SK-N-SH treated with all-trans-retinoic acid at 6 μM for 48 hours (cell line): ENCODE measurements at regions not wholly inside any gene's neighbourhood (a gene's known extent, or its start where the extent isn't known, plus 50 kb on each side); places are given as distances from the start of the nearest gene placed in this dataset.

ENCODE experiments used
- ATAC-seq: fragments of 200-7000 bp; cut with Tn5 transposase; 3 replicates; pipeline ENCODE4 v1.9.1; 2020; ENCODE audit warnings: mild to moderate bottlenecking, moderate library complexity
- BACH2 ChIP-seq: fragments of 250-450 bp; sonication (Bioruptor Pico); IDR thresholded peaks from 2 replicates; pipeline ENCODE4 v1.9.0; 2021; ENCODE audit warnings: mild to moderate bottlenecking, borderline replicate concordance
- CREB5 ChIP-seq: fragments of 250-450 bp; sonication (Bioruptor Pico); IDR thresholded peaks from 2 replicates; pipeline ENCODE4 v1.5.1; 2020; ENCODE audit warnings: low read depth, mild to moderate bottlenecking, moderate library complexity
- CSDC2 ChIP-seq: fragments of 250-450 bp; sonication (Bioruptor Pico); IDR thresholded peaks from 2 replicates; pipeline ENCODE4 v1.5.0; 2020; ENCODE audit warnings: mild to moderate bottlenecking, moderate library complexity
- CSRNP3 ChIP-seq: fragments of 250-450 bp; sonication (Bioruptor Pico); IDR thresholded peaks from 2 replicates; pipeline ENCODE4 v1.5.1; 2021; ENCODE audit warnings: mild to moderate bottlenecking, moderate library complexity
- GLIS3 ChIP-seq: fragments of 250-450 bp; sonication (Bioruptor Pico); IDR thresholded peaks from 2 replicates; pipeline ENCODE4 v1.5.0; 2020; ENCODE audit warnings: mild to moderate bottlenecking, moderate library complexity
- OSR1 ChIP-seq: fragments of 250-450 bp; sonication (Bioruptor Pico); IDR thresholded peaks from 2 replicates; pipeline ENCODE4 v1.8.0; 2022; ENCODE audit warnings: moderate library complexity, mild to moderate bottlenecking, inconsistent platforms
- POU6F1 ChIP-seq: fragments of 250-450 bp; sonication (Bioruptor Pico); IDR thresholded peaks from 2 replicates; pipeline ENCODE4 v1.8.0; 2021; ENCODE audit warnings: low read depth, mild to moderate bottlenecking, moderate library complexity, borderline replicate concordance
- PPARA ChIP-seq: fragments of 250-450 bp; sonication (Bioruptor Pico); IDR thresholded peaks from 2 replicates; pipeline ENCODE4 v1.5.0; 2020; ENCODE audit warnings: mild to moderate bottlenecking, borderline replicate concordance
- RARB ChIP-seq: fragments of 250-450 bp; sonication (Bioruptor Pico); IDR thresholded peaks from 2 replicates; pipeline ENCODE4 v1.8.0; 2021; ENCODE audit warnings: mild to moderate bottlenecking, moderate library complexity
- SNAI2 ChIP-seq: fragments of 250-450 bp; sonication (Bioruptor Pico); IDR thresholded peaks from 2 replicates; pipeline ENCODE4 v1.5.0; 2020; ENCODE audit warnings: mild to moderate bottlenecking, moderate library complexity
- TCF4 ChIP-seq: fragments of 250-450 bp; sonication (Bioruptor Pico); IDR thresholded peaks from 2 replicates; pipeline ENCODE4 v1.8.0; 2021; ENCODE audit warnings: mild to moderate bottlenecking, moderate library complexity, borderline replicate concordance
- TOX ChIP-seq: fragments of 250-450 bp; sonication (Bioruptor Pico); IDR thresholded peaks from 2 replicates; pipeline ENCODE4 v1.8.0; 2021; ENCODE audit warnings: mild to moderate bottlenecking, moderate library complexity, borderline replicate concordance
- TSHZ2 ChIP-seq: fragments of 250-450 bp; sonication (Bioruptor Pico); IDR thresholded peaks from 2 replicates; pipeline ENCODE4 v1.5.0; 2020; ENCODE audit warnings: mild to moderate bottlenecking, moderate library complexity
- ZC3H10 ChIP-seq: fragments of 250-450 bp; sonication (Bioruptor Pico); IDR thresholded peaks from 2 replicates; pipeline ENCODE4 v1.5.1; 2021; ENCODE audit warnings: mild to moderate bottlenecking, moderate library complexity
- ZFP30 ChIP-seq: fragments of 450-650 bp; formaldehyde crosslinking; IDR thresholded peaks from 2 replicates; pipeline ENCODE4 v1.5.0; 2022; ENCODE audit warnings: mild to moderate bottlenecking, moderate library complexity
- ZNF565 ChIP-seq: fragments of 450-650 bp; formaldehyde crosslinking; conservative IDR thresholded peaks from 2 replicates; pipeline ENCODE4 v1.5.0; 2020; ENCODE audit warnings: low read depth, mild to moderate bottlenecking, moderate library complexity
- ZNF70 ChIP-seq: fragments of 450-650 bp; formaldehyde crosslinking; IDR thresholded peaks from 2 replicates; pipeline ENCODE4 v1.5.0; 2020; ENCODE audit warnings: mild to moderate bottlenecking, moderate library complexity
- ZNF8 ChIP-seq: fragments of 450-650 bp; formaldehyde crosslinking; IDR thresholded peaks from 2 replicates; pipeline ENCODE4 v1.5.0; 2020; ENCODE audit warnings: mild to moderate bottlenecking, moderate library complexity

DNA sequence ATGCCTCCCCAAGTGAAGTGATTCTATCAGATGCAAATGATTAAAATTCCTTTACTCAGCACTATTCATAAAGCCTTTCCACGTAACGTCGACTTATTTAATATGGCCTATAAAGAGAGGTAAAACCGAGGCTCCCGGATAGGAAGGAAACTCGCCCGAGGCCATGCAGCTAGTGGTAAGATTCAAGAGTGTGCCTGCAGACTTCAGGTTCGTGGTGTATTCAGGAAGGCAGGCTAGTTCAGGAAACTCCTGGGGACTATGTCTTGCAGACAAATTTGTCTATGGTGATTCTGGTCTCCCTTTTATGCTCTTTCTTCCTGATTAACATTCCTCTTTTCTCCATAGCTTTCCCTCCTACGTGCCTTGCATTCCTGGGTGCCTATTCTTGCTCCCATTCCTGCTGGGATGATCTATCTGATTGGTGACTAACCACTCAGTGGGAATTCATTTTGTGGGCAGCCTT is 150.7 kb downstream of the SST start:
- no peak for TF ChIP-seq BACH2 (CRISPR knock-in tag)
- ATAC-seq = no peak

- ATAC-seq = no peak
- TF ChIP-seq RARB (CRISPR knock-in tag) = no peak
- no peak for TF ChIP-seq GLIS3 (CRISPR knock-in tag)
- TF ChIP-seq ZC3H10 = no peak
- TF ChIP-seq TOX (CRISPR knock-in tag) = no peak
- no peak for TF ChIP-seq ZNF565
- TF ChIP-seq CSDC2 (CRISPR knock-in tag) = no peak
- TF ChIP-seq POU6F1 (CRISPR knock-in tag) = no peak
Observed at GRCh38 chr3:187518616-187519015, 150.4 kb downstream of the RTP4 start.

- TF ChIP-seq TCF4 (CRISPR knock-in tag) = no peak
- no peak for TF ChIP-seq ZFP30 (CRISPR knock-in tag)
- TF ChIP-seq GLIS3 (CRISPR knock-in tag) = no peak
- TF ChIP-seq CSDC2 (CRISPR knock-in tag) = no peak
- TF ChIP-seq CREB5 = no peak
- TF ChIP-seq CSRNP3 (CRISPR knock-in tag) = no peak
- TF ChIP-seq RARB (CRISPR knock-in tag) = no peak
- TF ChIP-seq TSHZ2 (CRISPR knock-in tag) = no peak
- TF ChIP-seq ZNF70 (CRISPR knock-in tag) = no peak
- no peak for TF ChIP-seq SNAI2 (CRISPR knock-in tag)
- no peak for TF ChIP-seq POU6F1 (CRISPR knock-in tag)
- no peak for ATAC-seq
Observed at GRCh38 chr3:187518207-187518606, 150.0 kb downstream of the RTP4 start.

DNA sequence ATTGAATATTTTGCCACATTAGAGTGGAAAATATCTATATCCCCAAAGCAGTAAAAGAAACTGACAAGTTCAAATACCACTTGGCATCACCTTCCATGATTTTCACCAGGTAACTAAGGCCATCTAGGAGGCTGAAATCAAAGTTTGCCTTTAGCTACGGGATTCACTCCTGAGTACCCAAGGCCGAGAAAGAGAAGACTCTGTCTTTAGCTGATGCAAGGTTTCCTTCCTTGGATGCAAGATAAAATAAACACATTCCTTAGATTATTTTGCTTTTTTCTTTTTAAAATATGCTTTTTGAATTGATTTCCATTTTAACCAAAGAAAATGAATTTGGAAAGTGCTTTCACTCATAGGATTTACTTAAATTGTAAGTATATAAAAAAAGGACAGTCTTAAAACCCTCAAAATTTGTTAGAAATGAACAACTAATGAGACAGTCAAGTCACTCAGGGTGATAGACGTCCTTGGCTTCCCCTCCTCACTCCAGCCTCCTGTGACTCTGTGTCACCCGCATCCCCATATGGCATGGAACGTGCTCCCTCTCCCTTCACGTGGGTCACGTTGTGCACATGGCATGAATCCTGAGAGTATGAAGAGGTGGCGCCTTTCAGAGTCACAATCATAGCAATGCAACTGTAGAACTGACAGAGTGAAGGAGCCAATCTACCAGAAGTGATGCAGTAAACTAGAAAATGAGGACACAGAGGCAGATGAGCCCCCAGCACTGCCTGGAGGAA is 148.4 kb downstream of the RTP4 start:
- no peak for ATAC-seq
- TF ChIP-seq CSRNP3 (CRISPR knock-in tag) = no peak
- TF ChIP-seq CREB5 = no peak
- no peak for TF ChIP-seq TCF4 (CRISPR knock-in tag)
- no peak for TF ChIP-seq SNAI2 (CRISPR knock-in tag)
- TF ChIP-seq BACH2 (CRISPR knock-in tag) = no peak
- TF ChIP-seq POU6F1 (CRISPR knock-in tag) = no peak
- TF ChIP-seq ZNF8 (CRISPR knock-in tag) = no peak
- no peak for TF ChIP-seq TOX (CRISPR knock-in tag)
- TF ChIP-seq PPARA (CRISPR knock-in tag) = no peak
- TF ChIP-seq ZFP30 (CRISPR knock-in tag) = no peak
- TF ChIP-seq ZNF70 (CRISPR knock-in tag) = no peak
- no peak for TF ChIP-seq OSR1
